ENCODE measurements at regions not wholly inside any gene's neighbourhood (a gene's known extent, or its start where the extent isn't known, plus 50 kb on each side); places are given as distances from the start of the nearest gene placed in this dataset.

- intact Hi-C loops (cut with DNase I) = no loop called here
- ATAC-seq (ENCODE audit: poor library complexity) (no peak), DNase-seq (no peak)
Measured at GRCh38 chr15:77742127-77742526, 109.4 kb upstream of the LINGO1 start.

GRCh38 chr15:77741106-77741505, 108.4 kb upstream of the LINGO1 start:
- ATAC-seq (ENCODE audit: poor library complexity) (no peak), DNase-seq (no peak)
- intact Hi-C loops (cut with DNase I) = no loop called here

- ATAC-seq (ENCODE audit: poor library complexity) (no peak), DNase-seq (no peak)
- intact Hi-C loops (cut with DNase I) = no loop called here
Measured at GRCh38 chr15:77739591-77740378, 107.1 kb upstream of the LINGO1 start.

- no peak for ATAC-seq (ENCODE audit: poor library complexity)
- DNase-seq = no peak
- intact Hi-C loops (cut with DNase I) = no loop called here
Measured at GRCh38 chr15:77738441-77739302, 106.0 kb upstream of the LINGO1 start.

GRCh38 chr15:77738038-77738370, 105.3 kb upstream of the LINGO1 start:
- DNase-seq (no peak), ATAC-seq (ENCODE audit: poor library complexity) (no peak)
- intact Hi-C loops (cut with DNase I) = no loop called here

GRCh38 chr15:77737238-77738037, 104.7 kb upstream of the LINGO1 start:
- no peak for ATAC-seq (ENCODE audit: poor library complexity)
- intact Hi-C loops (cut with DNase I) = no loop called here

GRCh38 chr15:77734306-77734705, 101.6 kb upstream of the LINGO1 start:
- DNase-seq (no peak), ATAC-seq (ENCODE audit: poor library complexity) (no peak)
- intact Hi-C loops (cut with DNase I) = no loop called here

More at GRCh38 chr15:77737238-77738037, 104.7 kb upstream of the LINGO1 start:
- DNase-seq = no peak

GRCh38 chr15:77733579-77734300, 101.0 kb upstream of the LINGO1 start:
- DNase-seq (no peak), ATAC-seq (ENCODE audit: poor library complexity) (no peak)
- intact Hi-C loops (cut with DNase I) = no loop called here

GRCh38 chr15:77732514-77733335, 100.0 kb upstream of the LINGO1 start:
- DNase-seq (no peak), ATAC-seq (ENCODE audit: poor library complexity) (no peak)
- intact Hi-C loops (cut with DNase I) = no loop called here

GRCh38 chr15:77731945-77732344, 99.2 kb upstream of the LINGO1 start:
- ATAC-seq (ENCODE audit: poor library complexity) = no peak
- DNase-seq = no peak
- intact Hi-C loops (cut with DNase I) = no loop called here

GRCh38 chr15:77731067-77731466, 98.4 kb upstream of the LINGO1 start:
- ATAC-seq (ENCODE audit: poor library complexity) = no peak
- no peak for DNase-seq
- intact Hi-C loops (cut with DNase I) = no loop called here

GRCh38 chr15:77727635-77728304, 95.1 kb upstream of the LINGO1 start:
- ATAC-seq (ENCODE audit: poor library complexity) (no peak), DNase-seq (no peak)
- intact Hi-C loops (cut with DNase I) = no loop called here

- DNase-seq (no peak), ATAC-seq (ENCODE audit: poor library complexity) (no peak)
- intact Hi-C loops (cut with DNase I) = no loop called here
Measured at GRCh38 chr15:77724715-77725114, 92.0 kb upstream of the LINGO1 start.

- no peak for DNase-seq
- intact Hi-C loops (cut with DNase I) = no loop called here
- peak; percentile 51 for ATAC-seq (ENCODE audit: poor library complexity)
Measured at GRCh38 chr15:77723756-77724155, 91.0 kb upstream of the LINGO1 start.

GRCh38 chr15:77722759-77723460, 90.2 kb upstream of the LINGO1 start:
- intact Hi-C loops (cut with DNase I) = no loop called here
- DNase-seq = no peak
- no peak for ATAC-seq (ENCODE audit: poor library complexity)

GRCh38 chr15:77721963-77722362, 89.3 kb upstream of the LINGO1 start:
- intact Hi-C loops (cut with DNase I) = no loop called here
- DNase-seq (no peak), ATAC-seq (ENCODE audit: poor library complexity) (no peak)

- ATAC-seq (ENCODE audit: poor library complexity) (no peak), DNase-seq (no peak)
- intact Hi-C loops (cut with DNase I) = no loop called here
Measured at GRCh38 chr15:77720655-77721054, 87.9 kb upstream of the LINGO1 start.
